LNCAP (cell line): ENCODE measurements at regions not wholly inside any gene's neighbourhood (a gene's known extent, or its start where the extent isn't known, plus 50 kb on each side); places are given as distances from the start of the nearest gene placed in this dataset.

Experiments used
- CTCF ChIP-seq: fragments of 450-650 bp; IDR thresholded peaks from 2 replicates; pipeline ENCODE4 v1.5.1; 2017; ENCODE audit warnings: mild to moderate bottlenecking

- TF ChIP-seq CTCF: no peak
Measured at GRCh38 chr4:128483816-128484215, 196.2 kb upstream of the PGRMC2 start.

- TF ChIP-seq CTCF: no peak
Measured at GRCh38 chr4:128483041-128483440, 195.4 kb upstream of the PGRMC2 start.

- TF ChIP-seq CTCF: no peak
Measured at GRCh38 chr4:128481752-128482480, 194.3 kb upstream of the PGRMC2 start.

GRCh38 chr4:128480945-128481344, 193.3 kb upstream of the PGRMC2 start:
- no peak for TF ChIP-seq CTCF

GRCh38 chr4:128477540-128477939, 189.9 kb upstream of the PGRMC2 start:
- TF ChIP-seq CTCF: no peak

GRCh38 chr4:128475597-128475996, 188.0 kb upstream of the PGRMC2 start:
- no peak for TF ChIP-seq CTCF

- no peak for TF ChIP-seq CTCF
Measured at GRCh38 chr4:128471576-128471975, 184.0 kb upstream of the PGRMC2 start.

GRCh38 chr4:128470492-128471053, 183.0 kb upstream of the PGRMC2 start:
- no peak for TF ChIP-seq CTCF
